ENCODE measurements at regions not wholly inside any gene's neighbourhood (a gene's known extent, or its start where the extent isn't known, plus 50 kb on each side); places are given as distances from the start of the nearest gene placed in this dataset.

- Histone ChIP-seq H3K4me2 (ENCODE audit: low read length) (no peak overlapping the region), H3K9me3 (ENCODE audit: low read length) (no peaks in the 10 kb centered on the region), H3K4me3 (ENCODE audit: low read depth, low read length, poor library complexity, severe bottlenecking) (no peak overlapping the region), H3F3A (ENCODE audit: insufficient read depth, low read length) (no peaks in the 10 kb centered on the region), H3K9me2 (ENCODE audit: low read depth, low read length) (no peaks in the 10 kb centered on the region), H3K27ac (ENCODE audit: low read depth, low read length, poor library complexity, severe bottlenecking) (no peak overlapping the region), H3K9ac (ENCODE audit: low read length) (no peak overlapping the region), H3K79me2 (ENCODE audit: insufficient read depth, low read length) (no peaks in the 10 kb centered on the region), H3K27me3 (ENCODE audit: insufficient read depth, low read length) (no peaks in the 10 kb centered on the region), H4K20me1 (ENCODE audit: insufficient read depth, low read length) (no peaks in the 10 kb centered on the region), H3K4me1 (ENCODE audit: insufficient read depth, low read length, severe bottlenecking) (no peaks in the 10 kb centered on the region), H2AFZ (ENCODE audit: low read length) (no peak overlapping the region), H3K36me3 (ENCODE audit: insufficient read depth, low read length) (no peaks in the 10 kb centered on the region)
- no peak for TF ChIP-seq CTCF (IDR thresholded peaks at IDR 0.05; ENCODE audit: low read length)
- TF ChIP-seq EZH2 (IDR thresholded peaks at IDR 0.05; ENCODE audit: borderline replicate concordance, low read length) = no peak
Measured at GRCh38 chr5:17384181-17384580, 113.8 kb upstream of the TAF11L2 start.

GRCh38 chr5:17388717-17389116 is 109.3 kb upstream of the TAF11L2 start:
- no peak overlapping the region for H2AFZ ChIP-seq (ENCODE audit: low read length)
- H4K20me1 ChIP-seq (ENCODE audit: insufficient read depth, low read length) = no peaks in the 10 kb centered on the region
- H3K27me3 ChIP-seq (ENCODE audit: insufficient read depth, low read length) = no peaks in the 10 kb centered on the region
- H3K9ac ChIP-seq (ENCODE audit: low read length) = no peak overlapping the region
- H3K4me3 ChIP-seq (ENCODE audit: low read depth, low read length, poor library complexity, severe bottlenecking) = no peak overlapping the region
- no peaks in the 10 kb centered on the region for H3K4me1 ChIP-seq (ENCODE audit: insufficient read depth, low read length, severe bottlenecking)
- no peaks in the 10 kb centered on the region for H3F3A ChIP-seq (ENCODE audit: insufficient read depth, low read length)
- H3K36me3 ChIP-seq (ENCODE audit: insufficient read depth, low read length) = no peaks in the 10 kb centered on the region
- no peaks in the 10 kb centered on the region for H3K79me2 ChIP-seq (ENCODE audit: insufficient read depth, low read length)
- H3K4me2 ChIP-seq (ENCODE audit: low read length) = no peak overlapping the region
- no peaks in the 10 kb centered on the region for H3K9me2 ChIP-seq (ENCODE audit: low read depth, low read length)
- TF ChIP-seq CTCF (IDR thresholded peaks at IDR 0.05; ENCODE audit: low read length) = no peak
- TF ChIP-seq EZH2 (IDR thresholded peaks at IDR 0.05; ENCODE audit: borderline replicate concordance, low read length) = no peak
- H3K9me3 ChIP-seq (ENCODE audit: low read length) = no peaks in the 10 kb centered on the region
- no peak overlapping the region for H3K27ac ChIP-seq (ENCODE audit: low read depth, low read length, poor library complexity, severe bottlenecking)

- Histone ChIP-seq H3K4me1 (ENCODE audit: insufficient read depth, low read length, severe bottlenecking) (no peaks in the 10 kb centered on the region), H3K9ac (ENCODE audit: low read length) (no peak overlapping the region), H3F3A (ENCODE audit: insufficient read depth, low read length) (no peaks in the 10 kb centered on the region), H4K20me1 (ENCODE audit: insufficient read depth, low read length) (no peaks in the 10 kb centered on the region), H3K79me2 (ENCODE audit: insufficient read depth, low read length) (no peaks in the 10 kb centered on the region), H3K4me3 (ENCODE audit: low read depth, low read length, poor library complexity, severe bottlenecking) (no peak overlapping the region), H3K9me2 (ENCODE audit: low read depth, low read length) (no peaks in the 10 kb centered on the region), H3K27ac (ENCODE audit: low read depth, low read length, poor library complexity, severe bottlenecking) (no peak overlapping the region), H3K9me3 (ENCODE audit: low read length) (no peaks in the 10 kb centered on the region), H3K4me2 (ENCODE audit: low read length) (no peak overlapping the region), H3K36me3 (ENCODE audit: insufficient read depth, low read length) (no peaks in the 10 kb centered on the region), H3K27me3 (ENCODE audit: insufficient read depth, low read length) (no peaks in the 10 kb centered on the region), H2AFZ (ENCODE audit: low read length) (no peak overlapping the region)
- TF ChIP-seq CTCF (IDR thresholded peaks at IDR 0.05; ENCODE audit: low read length) (no peak), EZH2 (IDR thresholded peaks at IDR 0.05; ENCODE audit: borderline replicate concordance, low read length) (no peak)
Measured at GRCh38 chr5:17394086-17394485, 103.9 kb upstream of the TAF11L2 start.
